MM.1S (cell line): ENCODE measurements at regions not wholly inside any gene's neighbourhood (a gene's known extent, or its start where the extent isn't known, plus 50 kb on each side); places are given as distances from the start of the nearest gene placed in this dataset.

ENCODE experiments used
- DNase-seq: peaks from one replicate; pipeline ENCODE4 v3.0.0-alpha.2; 2015
- H2AFZ ChIP-seq: fragments of 300-600 bp; sonication (generic); 2 replicates; pipeline ENCODE4 v1.6.0; 2016; ENCODE audit warnings: antibody characterized with exemption, low read length
- H3F3A ChIP-seq: fragments of 300-600 bp; sonication (generic); 2 replicates; pipeline ENCODE4 v1.6.1; 2016; ENCODE audit warnings: mild to moderate bottlenecking, antibody characterized with exemption, low read length, moderate library complexity, mixed read lengths; ENCODE audit not compliant: insufficient read depth
- H3K27ac ChIP-seq: fragments of 300-600 bp; sonication (generic); 2 replicates; pipeline ENCODE4 v1.5.1; 2016; ENCODE audit warnings: mild to moderate bottlenecking, low read length
- H3K27me3 ChIP-seq: fragments of 300-600 bp; sonication (generic); replicated peaks from 2 replicates; pipeline ENCODE4 v1.6.0; 2016; ENCODE audit warnings: low read length; ENCODE audit not compliant: insufficient read depth
- H3K36me3 ChIP-seq: fragments of 300-600 bp; sonication (generic); replicated peaks from 2 replicates; pipeline ENCODE4 v1.6.1; 2016; ENCODE audit warnings: mild to moderate bottlenecking, low read length, mixed read lengths; ENCODE audit not compliant: insufficient read depth
- H3K4me1 ChIP-seq: fragments of 300-600 bp; sonication (generic); 2 replicates; pipeline ENCODE4 v1.6.1; 2016; ENCODE audit warnings: low read length, mixed read lengths
- H3K4me2 ChIP-seq: fragments of 300-600 bp; sonication (generic); 2 replicates; pipeline ENCODE4 v1.6.0; 2016; ENCODE audit warnings: low read depth, low read length
- H3K4me3 ChIP-seq: fragments of 300-600 bp; sonication (generic); 2 replicates; pipeline ENCODE4 v1.5.1; 2016; ENCODE audit warnings: low read length, mixed read lengths
- H3K79me2 ChIP-seq: fragments of 300-600 bp; sonication (generic); 2 replicates; pipeline ENCODE4 v1.6.1; 2016; ENCODE audit warnings: mixed run types, low read length, mixed read lengths
- H3K9ac ChIP-seq: fragments of 300-600 bp; sonication (generic); 2 replicates; pipeline ENCODE4 v1.6.1; 2016; ENCODE audit warnings: low read length, mixed read lengths
- H3K9me2 ChIP-seq: fragments of 300-600 bp; sonication (generic); replicated peaks from 2 replicates; pipeline ENCODE4 v1.6.1; 2016; ENCODE audit warnings: mild to moderate bottlenecking, low read length, mixed read lengths; ENCODE audit not compliant: insufficient read depth
- H3K9me3 ChIP-seq: fragments of 300-600 bp; sonication (generic); replicated peaks from 2 replicates; pipeline ENCODE4 v1.6.1; 2016; ENCODE audit warnings: mild to moderate bottlenecking, low read length, mixed read lengths; ENCODE audit not compliant: insufficient read depth
- H4K20me1 ChIP-seq: fragments of 300-600 bp; sonication (generic); 2 replicates; pipeline ENCODE4 v1.6.1; 2016; ENCODE audit warnings: mild to moderate bottlenecking, low read length, moderate library complexity, mixed read lengths; ENCODE audit not compliant: insufficient read depth
- EZH2 ChIP-seq: fragments of 300-600 bp; sonication (generic); optimal IDR thresholded peaks from 2 replicates; pipeline ENCODE3; 2017; ENCODE audit warnings: low read depth, mild to moderate bottlenecking, antibody characterized with exemption, low read length, mixed read lengths
- EZH2phosphoT487 ChIP-seq: fragments of 300-600 bp; sonication (generic); IDR thresholded peaks from 2 replicates; pipeline ENCODE4 v1.6.1; 2018; ENCODE audit warnings: antibody characterized with exemption, low read length
- TF ChIP-seq, protein P1 (sequence below): fragments of 300-600 bp; sonication (generic); IDR thresholded peaks from 2 replicates; pipeline ENCODE4 v1.5.1; 2016; ENCODE audit warnings: antibody characterized with exemption, low read length, mixed read lengths

DNA sequence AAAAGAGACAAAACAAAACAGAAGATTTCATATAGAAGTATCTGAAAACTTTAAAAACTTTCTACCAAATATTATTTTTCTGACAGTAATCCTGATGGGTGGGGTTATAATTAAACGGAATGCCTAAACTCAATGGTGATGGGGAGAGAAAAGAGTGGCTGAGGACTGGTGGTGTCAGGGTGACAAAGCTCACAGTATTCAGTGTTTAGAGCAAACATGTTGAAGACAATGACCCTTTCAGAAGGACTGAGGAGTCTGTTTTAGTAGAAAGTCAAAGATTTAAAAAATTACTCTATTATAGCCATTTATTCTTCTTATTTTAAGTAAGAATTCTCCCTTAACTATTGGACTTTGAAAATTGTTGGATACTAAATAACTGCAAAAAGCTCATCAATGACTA is 1144.0 kb downstream of the TAF11L14 start:
- Histone ChIP-seq H3K9me2 (no peaks in the 10 kb centered on the region), H3K36me3 (no peaks in the 10 kb centered on the region), H3F3A (no peaks in the 10 kb centered on the region), H3K4me1 (no peaks in the 10 kb centered on the region), H2AFZ (no peak overlapping the region), H3K4me3 (no peak overlapping the region), H3K9me3 (no peaks in the 10 kb centered on the region), H3K27ac (no peak overlapping the region), H3K79me2 (no peaks in the 10 kb centered on the region), H4K20me1 (no peaks in the 10 kb centered on the region), H3K9ac (no peak overlapping the region), H3K27me3 (no peaks in the 10 kb centered on the region), H3K4me2 (no peak overlapping the region)
- TF ChIP-seq EZH2phosphoT487 (no peak), EZH2 (no peak)
- TF ChIP-seq, protein P1, sequence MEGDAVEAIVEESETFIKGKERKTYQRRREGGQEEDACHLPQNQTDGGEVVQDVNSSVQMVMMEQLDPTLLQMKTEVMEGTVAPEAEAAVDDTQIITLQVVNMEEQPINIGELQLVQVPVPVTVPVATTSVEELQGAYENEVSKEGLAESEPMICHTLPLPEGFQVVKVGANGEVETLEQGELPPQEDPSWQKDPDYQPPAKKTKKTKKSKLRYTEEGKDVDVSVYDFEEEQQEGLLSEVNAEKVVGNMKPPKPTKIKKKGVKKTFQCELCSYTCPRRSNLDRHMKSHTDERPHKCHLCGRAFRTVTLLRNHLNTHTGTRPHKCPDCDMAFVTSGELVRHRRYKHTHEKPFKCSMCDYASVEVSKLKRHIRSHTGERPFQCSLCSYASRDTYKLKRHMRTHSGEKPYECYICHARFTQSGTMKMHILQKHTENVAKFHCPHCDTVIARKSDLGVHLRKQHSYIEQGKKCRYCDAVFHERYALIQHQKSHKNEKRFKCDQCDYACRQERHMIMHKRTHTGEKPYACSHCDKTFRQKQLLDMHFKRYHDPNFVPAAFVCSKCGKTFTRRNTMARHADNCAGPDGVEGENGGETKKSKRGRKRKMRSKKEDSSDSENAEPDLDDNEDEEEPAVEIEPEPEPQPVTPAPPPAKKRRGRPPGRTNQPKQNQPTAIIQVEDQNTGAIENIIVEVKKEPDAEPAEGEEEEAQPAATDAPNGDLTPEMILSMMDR = no peak
- no peak for DNase-seq

DNA sequence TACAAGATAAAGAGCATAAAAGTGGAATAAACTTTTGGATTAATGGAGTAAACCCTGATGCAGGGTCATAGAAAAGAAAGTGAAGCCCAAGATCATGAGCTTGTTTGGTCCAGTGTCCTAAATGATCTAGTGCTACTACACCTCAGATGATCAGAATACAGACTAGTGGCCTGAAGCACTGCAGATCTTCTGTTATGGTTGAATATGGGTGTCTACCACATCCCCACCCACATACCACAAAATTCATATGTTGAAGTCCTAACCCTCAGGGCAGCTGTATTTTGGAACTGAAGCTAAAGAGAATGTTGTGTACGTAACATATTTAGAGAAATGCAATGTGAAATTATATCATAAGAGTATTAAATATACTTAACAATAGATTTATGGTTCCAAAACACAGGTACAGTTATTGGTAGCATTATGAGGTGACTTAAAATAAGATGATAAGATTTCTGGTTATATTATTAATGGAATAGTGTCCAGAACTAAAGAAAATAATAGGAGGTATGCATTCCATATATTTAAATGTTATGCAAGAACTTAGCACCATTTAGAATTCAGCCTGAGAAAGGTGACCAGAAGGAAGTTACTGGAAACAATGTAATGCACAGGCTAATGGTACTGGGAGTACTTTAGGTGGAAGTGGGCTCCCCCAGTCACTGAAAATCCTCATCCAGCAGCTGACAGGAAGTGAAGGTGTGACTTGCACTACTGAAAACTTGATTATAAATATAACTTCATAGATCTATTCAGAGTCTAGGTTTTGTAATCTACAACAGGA is 1155.1 kb downstream of the TAF11L14 start:
- no peak for DNase-seq
- Histone ChIP-seq H3K9ac (no peak overlapping the region), H3K36me3 (no peaks in the 10 kb centered on the region), H3K9me3 (no peaks in the 10 kb centered on the region), H3K9me2 (no peaks in the 10 kb centered on the region), H4K20me1 (no peaks in the 10 kb centered on the region), H3K79me2 (no peaks in the 10 kb centered on the region), H3K27me3 (no peaks in the 10 kb centered on the region), H3F3A (no peaks in the 10 kb centered on the region), H3K27ac (no peak overlapping the region), H3K4me3 (no peak overlapping the region), H3K4me1 (0 out of 2 replicates have a peak, but pooled peaks cover 3% of the 10 kb centered on the region), H3K4me2 (no peak overlapping the region), H2AFZ (no peak overlapping the region)
- TF ChIP-seq EZH2phosphoT487 (no peak), EZH2 (no peak)
- TF ChIP-seq, protein P1 = no peak

DNA sequence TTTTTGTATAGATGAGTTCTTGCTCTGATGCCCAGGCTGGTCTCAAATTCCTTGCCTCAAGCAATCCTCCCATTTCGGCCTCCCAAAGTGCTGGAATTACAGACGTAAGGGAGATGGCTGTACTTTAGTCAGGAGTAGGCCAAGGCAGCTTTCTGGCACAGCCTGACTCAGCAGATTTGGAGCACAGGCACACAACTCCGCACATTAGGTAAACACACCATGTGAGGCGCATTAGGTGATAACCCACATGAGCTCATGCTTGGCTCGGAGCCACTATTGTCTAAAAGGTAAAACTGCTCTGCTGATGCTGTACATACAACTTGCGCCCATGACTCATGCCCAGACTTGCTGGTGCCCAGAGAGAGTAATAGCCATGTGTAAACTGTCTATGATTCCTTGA is 1157.9 kb downstream of the TAF11L14 start:
- Histone ChIP-seq H3K4me1 (0 out of 2 replicates have a peak, but pooled peaks cover 3% of the 10 kb centered on the region), H3K9me2 (no peaks in the 10 kb centered on the region), H2AFZ (no peak overlapping the region), H3F3A (no peaks in the 10 kb centered on the region), H3K36me3 (no peaks in the 10 kb centered on the region), H3K4me3 (no peak overlapping the region), H3K79me2 (no peaks in the 10 kb centered on the region), H4K20me1 (no peaks in the 10 kb centered on the region), H3K27me3 (no peaks in the 10 kb centered on the region), H3K4me2 (no peak overlapping the region), H3K27ac (no peak overlapping the region), H3K9me3 (no peaks in the 10 kb centered on the region), H3K9ac (no peak overlapping the region)
- no peak for DNase-seq
- no peak for TF ChIP-seq EZH2phosphoT487
- TF ChIP-seq, protein P1 = no peak
- no peak for TF ChIP-seq EZH2
